SU-DHL-6 (cell line): ENCODE measurements at regions not wholly inside any gene's neighbourhood (a gene's known extent, or its start where the extent isn't known, plus 50 kb on each side); places are given as distances from the start of the nearest gene placed in this dataset.

Source experiments
- H2AFZ ChIP-seq: fragments of 200-600 bp; sonication (generic); 2 replicates; pipeline ENCODE4 v1.6.1; 2014; ENCODE audit warnings: low read depth, mild to moderate bottlenecking, moderate library complexity, mixed read lengths, antibody characterized with exemption, low read length; ENCODE audit not compliant: severe bottlenecking
- H3F3A ChIP-seq: fragments of 200-600 bp; shearing (Covaris generic); 2 replicates; pipeline ENCODE4 v1.6.0; 2016; ENCODE audit warnings: antibody characterized with exemption, mild to moderate bottlenecking; ENCODE audit not compliant: insufficient read depth
- H3K27ac ChIP-seq: fragments of 200-600 bp; sonication (generic); 2 replicates; pipeline ENCODE4 v1.5.1; 2016; ENCODE audit warnings: low read depth, mild to moderate bottlenecking, low read length, moderate library complexity, mixed read lengths
- H3K27me3 ChIP-seq: fragments of 200-600 bp; sonication (generic), shearing (Covaris generic); 2 replicates; pipeline ENCODE4 v1.6.0; 2014; ENCODE audit warnings: mild to moderate bottlenecking, low read length
- H3K36me3 ChIP-seq: fragments of 200-600 bp; sonication (generic); 2 replicates; pipeline ENCODE4 v1.6.1; 2014; ENCODE audit warnings: mild to moderate bottlenecking, low read length, mixed read lengths
- H3K4me2 ChIP-seq: fragments of 300-600, 200-600 bp; shearing (Covaris generic), sonication (generic); 2 replicates; pipeline ENCODE4 v1.6.0; 2014; ENCODE audit warnings: low read length, low read depth, mild to moderate bottlenecking; ENCODE audit not compliant: poor library complexity, severe bottlenecking
- H3K4me3 ChIP-seq: fragments of 200-600 bp; sonication (generic); 2 replicates; pipeline ENCODE4 v1.5.1; 2014; ENCODE audit warnings: antibody characterized with exemption, low read length, mild to moderate bottlenecking, mixed read lengths; ENCODE audit not compliant: insufficient read depth, poor library complexity, severe bottlenecking
- H3K79me2 ChIP-seq: fragments of 200-600 bp; sonication (generic); 2 replicates; pipeline ENCODE4 v1.6.1; 2014; ENCODE audit warnings: mild to moderate bottlenecking, low read length, moderate library complexity; ENCODE audit not compliant: insufficient read depth
- H3K9ac ChIP-seq: fragments of 200-600 bp; sonication (generic); 2 replicates; pipeline ENCODE4 v1.7.0; 2014; ENCODE audit warnings: mild to moderate bottlenecking, low read length
- H3K9me2 ChIP-seq: fragments of 200-600 bp; sonication (generic); replicated peaks from 2 replicates; pipeline ENCODE4 v1.6.1; 2014; ENCODE audit warnings: low read length; ENCODE audit not compliant: insufficient read depth
- H3K9me3 ChIP-seq: fragments of 200-600 bp; sonication (generic); 2 replicates; pipeline ENCODE4 v1.6.1; 2014; ENCODE audit warnings: low read length, mixed read lengths; ENCODE audit not compliant: insufficient read depth
- H4K20me1 ChIP-seq: fragments of 200-600 bp; sonication (generic); 2 replicates; pipeline ENCODE4 v1.6.1; 2014; ENCODE audit warnings: low read depth, mild to moderate bottlenecking, antibody characterized with exemption, low read length, moderate library complexity, mixed read lengths
- CTCF ChIP-seq: fragments of 200-600 bp; sonication (generic); IDR thresholded peaks from one replicate; pipeline ENCODE4 v1.5.1; 2017; ENCODE audit warnings: antibody characterized with exemption, mild to moderate bottlenecking, low read length, moderate library complexity; ENCODE audit not compliant: insufficient read depth, poor library complexity, severe bottlenecking
- EZH2phosphoT487 ChIP-seq: fragments of 200-600 bp; sonication (generic), shearing (Covaris generic); conservative IDR thresholded peaks from 2 replicates; pipeline ENCODE4 v1.6.1; 2018; ENCODE audit warnings: mild to moderate bottlenecking, antibody characterized with exemption, low read length, moderate library complexity, mixed read lengths

- no peaks in the 10 kb centered on the region for H3K27me3 ChIP-seq
- no peaks in the 10 kb centered on the region for H4K20me1 ChIP-seq
- TF ChIP-seq EZH2phosphoT487 (no peak), CTCF (no peak)
- no peak overlapping the region for H3K27ac ChIP-seq
- no peak overlapping the region for H3K9ac ChIP-seq
- H2AFZ ChIP-seq: no peak overlapping the region
- no peaks in the 10 kb centered on the region for H3K36me3 ChIP-seq
- H3K79me2 ChIP-seq: no peaks in the 10 kb centered on the region
- no peaks in the 10 kb centered on the region for H3F3A ChIP-seq
- H3K9me3 ChIP-seq: no peaks in the 10 kb centered on the region
- no peaks in the 10 kb centered on the region for H3K9me2 ChIP-seq
- H3K4me3 ChIP-seq: no peak overlapping the region
- H3K4me2 ChIP-seq: no peak overlapping the region
Observed at GRCh38 chr6:114783783-114784182, 441.0 kb upstream of the HS3ST5 start.

DNA sequence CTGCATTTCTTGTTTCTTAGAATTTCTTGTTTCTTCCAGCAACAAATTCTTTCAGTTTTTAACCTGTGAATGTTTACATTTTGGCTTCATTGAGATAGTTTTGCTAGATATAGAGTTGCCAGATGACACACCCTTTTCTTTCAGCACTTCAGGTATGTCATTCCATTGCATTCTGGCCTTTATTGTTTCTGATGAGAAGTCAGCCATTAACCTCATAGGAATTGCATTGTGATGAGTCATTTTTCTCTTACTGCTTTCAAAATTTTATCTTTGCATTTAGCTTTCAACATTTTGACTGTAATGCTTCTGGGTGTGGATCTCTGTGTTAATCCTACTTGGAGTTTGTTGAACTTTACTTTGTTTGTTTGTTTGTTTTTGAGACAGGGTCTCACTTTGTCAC is 440.3 kb upstream of the HS3ST5 start:
- H3F3A ChIP-seq: no peaks in the 10 kb centered on the region
- no peak overlapping the region for H3K9ac ChIP-seq
- TF ChIP-seq EZH2phosphoT487 (no peak), CTCF (no peak)
- no peak overlapping the region for H3K4me2 ChIP-seq
- no peak overlapping the region for H3K27ac ChIP-seq
- no peaks in the 10 kb centered on the region for H3K9me2 ChIP-seq
- H3K27me3 ChIP-seq: no peaks in the 10 kb centered on the region
- H3K4me3 ChIP-seq: no peak overlapping the region
- no peaks in the 10 kb centered on the region for H3K79me2 ChIP-seq
- H2AFZ ChIP-seq: no peak overlapping the region
- no peaks in the 10 kb centered on the region for H3K36me3 ChIP-seq
- H4K20me1 ChIP-seq: no peaks in the 10 kb centered on the region
- H3K9me3 ChIP-seq: no peaks in the 10 kb centered on the region

- H3K9me3 ChIP-seq: no peaks in the 10 kb centered on the region
Observed at GRCh38 chr6:114764866-114765265, 422.0 kb upstream of the HS3ST5 start.

More at GRCh38 chr6:114764866-114765265, 422.0 kb upstream of the HS3ST5 start:
- Histone ChIP-seq H3F3A (no peaks in the 10 kb centered on the region), H3K27me3 (no peaks in the 10 kb centered on the region), H3K36me3 (no peaks in the 10 kb centered on the region), H3K27ac (no peak overlapping the region), H3K4me3 (no peak overlapping the region), H2AFZ (no peak overlapping the region), H4K20me1 (no peaks in the 10 kb centered on the region), H3K4me2 (no peak overlapping the region), H3K9ac (no peak overlapping the region), H3K9me2 (no peaks in the 10 kb centered on the region), H3K79me2 (no peaks in the 10 kb centered on the region)
- TF ChIP-seq CTCF (no peak), EZH2phosphoT487 (no peak)
